ENCODE measurements at regions not wholly inside any gene's neighbourhood (a gene's known extent, or its start where the extent isn't known, plus 50 kb on each side); places are given as distances from the start of the nearest gene placed in this dataset.

- Histone ChIP-seq H2BK15ac (ENCODE audit: low read depth, low read length) (no peak overlapping the region), H3K79me1 (ENCODE audit: low read depth in 1 of 2, low read length in 2 of 2) (no peaks in the 10 kb centered on the region), H4K8ac (ENCODE audit: low read depth in 2 of 2, low read length in 2 of 2) (no peak overlapping the region), H3K4me1 (ENCODE audit: control insufficient read depth, insufficient read depth, low read length) (peaks cover 7% of the 10 kb centered on the region), H2BK5ac (ENCODE audit: low read depth, low read length, poor library complexity, severe bottlenecking) (no peak overlapping the region), H3K9ac (ENCODE audit: low read depth, low read length) (no peak overlapping the region), H3K9me1 (ENCODE audit: insufficient read depth, low read length) (peaks cover 13% of the 10 kb centered on the region), H3K56ac (ENCODE audit: extremely low read depth, insufficient read depth, low read length) (no peak overlapping the region), H3K14ac (replicated peaks; ENCODE audit: low read depth, low read length) (no peak overlapping the region; the same call in 1 of the 2 replicates), H2BK20ac (ENCODE audit: low read depth, low read length) (no peak overlapping the region), H3K9me3 (ENCODE audit: control insufficient read depth, insufficient read depth, low read length) (peaks cover 6% of the 10 kb centered on the region), H3K23ac (ENCODE audit: low read depth, low read length) (no peak overlapping the region), H3K4me2 (ENCODE audit: low read depth, low read length) (no peak overlapping the region), H4K20me1 (ENCODE audit: insufficient read depth, low read length) (no peaks in the 10 kb centered on the region), H3K4me3 (ENCODE audit: insufficient read depth, low read depth, low read length) (no peak overlapping the region), H2BK120ac (ENCODE audit: low read depth, low read length) (no peak overlapping the region), H2AK9ac (replicated peaks; ENCODE audit: low read depth, low read length, poor library complexity) (no peak overlapping the region), H4K5ac (ENCODE audit: low read depth, low read length) (no peak overlapping the region), H2AK5ac (ENCODE audit: low read depth, low read length) (no peak overlapping the region), H3K27me3 (ENCODE audit: control insufficient read depth, insufficient read depth, low read length) (no peaks in the 10 kb centered on the region), H3K27ac (ENCODE audit: insufficient read depth, low read length) (no peak overlapping the region), H2AFZ (replicated peaks; ENCODE audit: low read length, poor library complexity) (no peak overlapping the region), H3K4ac (ENCODE audit: low read depth, low read length) (no peak overlapping the region), H3K18ac (ENCODE audit: low read depth, low read length) (no peak overlapping the region), H4K91ac (ENCODE audit: insufficient read depth, low read depth, low read length) (no peak overlapping the region; the same call in 1 of the 2 replicates), H3K36me3 (ENCODE audit: control insufficient read depth, insufficient read depth, low read length) (no peaks in the 10 kb centered on the region)
- ATAC-seq (ENCODE audit: low read depth) = no peak
- dilution Hi-C loops (cut with HindIII; ENCODE audit: low sequenced_read_pairs, unreplicated experiment) = no loop called here
- no peak for DNase-seq
- WGBS, 2 experiments (ENCODE audit: extremely low coverage in 2 of 2, insufficient read length in 1 of 2) = 100% methylated on average over 1 of the region's 6 CpGs; no CpG with 5 or more reads in 1 of the 2 experiments
- in situ Hi-C loops (cut with MboI; ENCODE audit: low sequenced_read_pairs) = no loop called here
- ChIA-PET CTCF (no interaction called here), POLR2A (ENCODE audit: unreplicated experiment) (no interaction called here)
- TF ChIP-seq MAFK (IDR thresholded peaks at IDR 0.05; ENCODE audit: low read depth, low read length) (no peak), RCOR1 (IDR thresholded peaks at IDR 0.05; ENCODE audit: insufficient replicate concordance, low read length) (no peak), FOS (IDR thresholded peaks at IDR 0.05; ENCODE audit: low read depth, low read length) (no peak), RAD21 (IDR thresholded peaks at IDR 0.05; ENCODE audit: low read length) (no peak), CEBPB (IDR thresholded peaks at IDR 0.05; ENCODE audit: low read depth, low read length) (no peak), CTCF (conservative IDR thresholded peaks at IDR 0.05; ENCODE audit: low read depth, low read length) (no peak), MXI1 (IDR thresholded peaks at IDR 0.05; ENCODE audit: borderline replicate concordance, low read depth, low read length) (no peak), NFE2L2 (IDR thresholded peaks at IDR 0.05; ENCODE audit: low read depth, low read length) (no peak), MAZ (IDR thresholded peaks at IDR 0.05; ENCODE audit: borderline replicate concordance, low read depth, low read length) (no peak), BHLHE40 (IDR thresholded peaks at IDR 0.05; ENCODE audit: low read depth, low read length) (no peak), RFX5 (IDR thresholded peaks at IDR 0.05; ENCODE audit: low read depth, low read length) (no peak)
- TF ChIP-seq, protein P1, sequence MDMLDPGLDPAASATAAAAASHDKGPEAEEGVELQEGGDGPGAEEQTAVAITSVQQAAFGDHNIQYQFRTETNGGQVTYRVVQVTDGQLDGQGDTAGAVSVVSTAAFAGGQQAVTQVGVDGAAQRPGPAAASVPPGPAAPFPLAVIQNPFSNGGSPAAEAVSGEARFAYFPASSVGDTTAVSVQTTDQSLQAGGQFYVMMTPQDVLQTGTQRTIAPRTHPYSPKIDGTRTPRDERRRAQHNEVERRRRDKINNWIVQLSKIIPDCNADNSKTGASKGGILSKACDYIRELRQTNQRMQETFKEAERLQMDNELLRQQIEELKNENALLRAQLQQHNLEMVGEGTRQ (IDR thresholded peaks at IDR 0.05; ENCODE audit: low read depth, low read length) = no peak
- TF ChIP-seq, protein P2, sequence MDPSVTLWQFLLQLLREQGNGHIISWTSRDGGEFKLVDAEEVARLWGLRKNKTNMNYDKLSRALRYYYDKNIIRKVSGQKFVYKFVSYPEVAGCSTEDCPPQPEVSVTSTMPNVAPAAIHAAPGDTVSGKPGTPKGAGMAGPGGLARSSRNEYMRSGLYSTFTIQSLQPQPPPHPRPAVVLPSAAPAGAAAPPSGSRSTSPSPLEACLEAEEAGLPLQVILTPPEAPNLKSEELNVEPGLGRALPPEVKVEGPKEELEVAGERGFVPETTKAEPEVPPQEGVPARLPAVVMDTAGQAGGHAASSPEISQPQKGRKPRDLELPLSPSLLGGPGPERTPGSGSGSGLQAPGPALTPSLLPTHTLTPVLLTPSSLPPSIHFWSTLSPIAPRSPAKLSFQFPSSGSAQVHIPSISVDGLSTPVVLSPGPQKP (IDR thresholded peaks at IDR 0.05; ENCODE audit: borderline replicate concordance, low read depth, low read length) = no peak
- no TSS peak for BruUV-seq (replicated peaks)
- intact Hi-C loops (cut with micrococcal nuclease) = no loop called here
Observed at GRCh38 chr7:54968018-54968417, 50.8 kb upstream of the EGFR start.

All from IMR-90 (cell line).